Right lobe of liver (tissue), 6 donors: ENCODE measurements at regions not wholly inside any gene's neighbourhood (a gene's known extent, or its start where the extent isn't known, plus 50 kb on each side); places are given as distances from the start of the nearest gene placed in this dataset.

Experiments used
- ATAC-seq, 4 donors: fragments of 200-7000 bp; cut with Tn5 transposase; one replicate each; pipeline ENCODE4 v1.9.1; 2020; ENCODE audit warnings: mild to moderate bottlenecking in 4 of 4, moderate library complexity in 4 of 4
- DNase-seq, 3 donors: peaks; one replicate each; pipeline ENCODE4 v3.0.0-alpha.2; 2020
- H3K27ac ChIP-seq, 3 donors: fragments of 200-600 bp; one replicate each; pipeline ENCODE4 v1.8.0; 2022
- H3K27me3 ChIP-seq, 2 donors: fragments of 200-600 bp; one replicate each; pipeline ENCODE4 v1.8.0; 2022
- H3K36me3 ChIP-seq, 4 donors: fragments of 200-600 bp; sonication (generic) in 1 of 4; one replicate each; pipeline versions ENCODE4 v1.5.1 to v1.8.0; 2017 to 2022; ENCODE audit warnings: control low read depth in 1 of 4
- H3K4me1 ChIP-seq, 4 donors: fragments of 200-600 bp; sonication (generic) in 1 of 4; one replicate each; pipeline versions ENCODE4 v1.5.1 to v1.8.0; 2017 to 2022; ENCODE audit warnings: control low read depth in 1 of 4
- H3K4me3 ChIP-seq, 3 donors: fragments of 200-600 bp; one replicate each; pipeline ENCODE4 v1.8.0; 2022
- H3K9me3 ChIP-seq, 4 donors: fragments of 200-600 bp; sonication (generic) in 1 of 4; one replicate each; pipeline versions ENCODE4 v1.5.1 to v1.8.0; 2017 to 2022; ENCODE audit warnings: control low read depth in 1 of 4
- POLR2A ChIP-seq: fragments of 450-650 bp; IDR thresholded peaks from one replicate; pipeline ENCODE4 v1.6.1; 2017; ENCODE audit warnings: antibody characterized with exemption, mild to moderate bottlenecking
- WGBS: methylation state at CpG from one replicate; pipeline ENCODE4 v1.1.6; 2018; ENCODE audit warnings: low coverage, low lambda C conversion rate; ENCODE audit not compliant: insufficient coverage; ENCODE audit errors: missing lambda C conversion rate; 5-methylcytosine and 5-hydroxymethylcytosine counted together
- intact Hi-C, 2 donors: fragments of 100-400 bp; cut with DNase I; formaldehyde crosslinking; loops; one replicate each; pipeline versions ENCODE4 v1.11.2 to v1.14.1; 2022
- TF ChIP-seq, protein P1 (sequence below), 4 donors: fragments of 200-600 bp in 3 of 4; fragments of 450-650 bp in 1 of 4; IDR thresholded peaks; one replicate each; pipeline versions ENCODE4 v1.5.1 to v1.8.0; 2016 to 2022; ENCODE audit warnings: antibody characterized with exemption in 4 of 4, mild to moderate bottlenecking in 2 of 4
- donor health status: DM: no; HTN: yes; CAD: no.
- donor health status: DM: no; HTN: no; CAD: no.
- donor health status: DM: no; HTN: no; CAD: no.
- donor health status: DM: no; HTN: yes; CAD: no.
- donor health status: DM: no; HTN: yes; CAD: no.

DNA sequence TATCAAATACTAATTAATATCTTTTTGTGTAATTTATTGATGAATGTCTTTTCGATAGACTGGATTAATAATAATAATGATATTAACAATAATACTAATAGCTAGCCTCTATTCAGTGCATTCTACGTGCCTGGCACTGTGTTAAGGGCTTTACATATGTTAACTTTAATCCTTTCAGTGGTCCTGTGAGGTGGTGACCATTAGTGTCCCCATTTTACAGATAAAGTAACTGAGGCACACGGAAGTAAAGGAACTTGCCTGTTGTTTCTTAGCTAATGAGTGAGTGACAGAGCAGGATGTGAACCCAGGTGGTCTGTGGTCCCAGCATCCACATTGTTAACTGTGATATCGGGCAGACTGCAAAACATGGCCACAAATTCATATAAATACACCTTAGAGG lies 335.7 kb upstream of the PROX1 start:
- intact Hi-C loops = no loop called here
- WGBS = 83% methylated on average over 4 of the region's 4 CpGs

DNA sequence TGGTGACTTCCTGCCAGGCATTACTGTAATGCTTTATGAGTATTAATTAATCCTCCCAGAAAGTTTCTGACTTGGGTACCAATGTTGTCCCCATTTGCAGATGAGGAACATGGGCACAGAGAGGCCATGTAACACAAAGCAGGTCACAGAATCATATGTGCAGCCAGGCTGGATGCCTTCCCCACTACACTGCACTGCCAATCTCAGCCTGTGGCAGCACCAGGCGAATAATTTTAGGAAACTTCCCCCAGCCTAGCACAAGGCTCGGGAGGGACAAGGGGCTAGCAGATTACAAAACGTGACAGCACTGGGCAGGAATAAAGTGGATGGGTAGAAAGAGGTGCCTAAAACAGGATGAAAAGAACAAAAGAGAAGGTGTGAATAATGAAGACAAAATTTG lies 331.7 kb upstream of the PROX1 start:
- intact Hi-C loops = no loop called here
- no peak for DNase-seq
- TF ChIP-seq POLR2A = no peak
- TF ChIP-seq, protein P1, sequence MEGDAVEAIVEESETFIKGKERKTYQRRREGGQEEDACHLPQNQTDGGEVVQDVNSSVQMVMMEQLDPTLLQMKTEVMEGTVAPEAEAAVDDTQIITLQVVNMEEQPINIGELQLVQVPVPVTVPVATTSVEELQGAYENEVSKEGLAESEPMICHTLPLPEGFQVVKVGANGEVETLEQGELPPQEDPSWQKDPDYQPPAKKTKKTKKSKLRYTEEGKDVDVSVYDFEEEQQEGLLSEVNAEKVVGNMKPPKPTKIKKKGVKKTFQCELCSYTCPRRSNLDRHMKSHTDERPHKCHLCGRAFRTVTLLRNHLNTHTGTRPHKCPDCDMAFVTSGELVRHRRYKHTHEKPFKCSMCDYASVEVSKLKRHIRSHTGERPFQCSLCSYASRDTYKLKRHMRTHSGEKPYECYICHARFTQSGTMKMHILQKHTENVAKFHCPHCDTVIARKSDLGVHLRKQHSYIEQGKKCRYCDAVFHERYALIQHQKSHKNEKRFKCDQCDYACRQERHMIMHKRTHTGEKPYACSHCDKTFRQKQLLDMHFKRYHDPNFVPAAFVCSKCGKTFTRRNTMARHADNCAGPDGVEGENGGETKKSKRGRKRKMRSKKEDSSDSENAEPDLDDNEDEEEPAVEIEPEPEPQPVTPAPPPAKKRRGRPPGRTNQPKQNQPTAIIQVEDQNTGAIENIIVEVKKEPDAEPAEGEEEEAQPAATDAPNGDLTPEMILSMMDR (IDR thresholded peaks at IDR 0.05) = no peak
- Histone ChIP-seq H3K27ac (no peak overlapping the region), H3K27me3 (no peaks in the 10 kb centered on the region), H3K9me3 (no peaks in the 10 kb centered on the region), H3K36me3 (no peaks in the 10 kb centered on the region), H3K4me3 (no peak overlapping the region), H3K4me1 (no peaks in the 10 kb centered on the region)
- WGBS = 74% methylated on average over 3 of the region's 3 CpGs
- no peak for ATAC-seq

More for the DNA sequence above, 335.7 kb upstream of the PROX1 start:
- no peaks in the 10 kb centered on the region for H3K4me1 ChIP-seq
- DNase-seq (no peak), ATAC-seq (no peak)
- H3K36me3 ChIP-seq = no peaks in the 10 kb centered on the region
- no peaks in the 10 kb centered on the region for H3K9me3 ChIP-seq
- H3K27ac ChIP-seq = no peak overlapping the region
- TF ChIP-seq POLR2A = no peak
- TF ChIP-seq, protein P1 (IDR thresholded peaks at IDR 0.05) = no peak
- no peaks in the 10 kb centered on the region for H3K27me3 ChIP-seq
- H3K4me3 ChIP-seq = no peak overlapping the region

DNA sequence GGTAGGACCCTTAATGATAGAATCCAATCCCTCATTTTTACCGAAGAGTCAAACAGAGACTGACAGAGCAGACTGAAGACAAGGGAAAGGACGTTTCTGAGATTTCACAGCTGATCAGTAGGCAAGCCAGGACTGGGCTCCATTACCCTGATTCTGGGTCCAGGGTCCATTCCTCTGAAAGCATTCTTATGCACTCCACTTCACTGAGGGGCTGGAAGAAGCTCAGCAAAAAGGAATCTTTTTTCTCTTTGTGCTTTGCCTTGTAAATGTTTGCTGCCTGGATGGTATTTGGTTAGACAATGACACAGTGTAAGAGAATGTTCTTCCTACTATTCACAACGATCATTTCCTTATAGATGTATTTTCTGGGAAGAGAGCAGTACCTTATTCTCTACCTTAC lies 331.3 kb upstream of the PROX1 start:
- Histone ChIP-seq H3K4me1 (no peaks in the 10 kb centered on the region), H3K36me3 (no peaks in the 10 kb centered on the region), H3K9me3 (no peaks in the 10 kb centered on the region), H3K27me3 (no peaks in the 10 kb centered on the region), H3K27ac (no peak overlapping the region), H3K4me3 (no peak overlapping the region)
- no peak for ATAC-seq
- no peak for DNase-seq
- intact Hi-C loops = no loop called here
- no peak for TF ChIP-seq POLR2A
- TF ChIP-seq, protein P1 (IDR thresholded peaks at IDR 0.05) = no peak
- WGBS = 54% methylated on average over 3 of the region's 3 CpGs

DNA sequence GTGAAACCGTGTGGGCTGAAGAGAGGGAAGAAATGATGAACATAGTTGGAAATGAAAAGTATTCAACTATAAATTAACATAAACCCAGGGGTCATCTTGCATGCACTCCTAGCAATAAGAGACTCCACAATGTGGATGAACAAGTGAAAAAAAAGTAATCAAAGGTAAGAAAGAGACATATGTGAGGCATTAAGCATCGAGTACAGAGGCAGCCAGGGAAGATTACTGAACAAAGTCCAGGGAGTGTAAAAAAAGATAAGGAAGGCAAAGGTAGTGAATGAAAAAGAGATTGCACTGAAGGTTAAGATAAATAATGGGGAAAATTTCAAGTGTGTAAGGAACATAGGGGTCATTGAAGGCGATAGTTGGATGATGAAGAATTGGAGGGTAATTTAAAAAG lies 330.8 kb upstream of the PROX1 start:
- Histone ChIP-seq H3K27ac (no peak overlapping the region), H3K36me3 (no peaks in the 10 kb centered on the region), H3K4me1 (no peaks in the 10 kb centered on the region), H3K4me3 (no peak overlapping the region), H3K27me3 (no peaks in the 10 kb centered on the region), H3K9me3 (no peaks in the 10 kb centered on the region)
- ATAC-seq = no peak
- TF ChIP-seq, protein P1 (IDR thresholded peaks at IDR 0.05) = no peak
- TF ChIP-seq POLR2A = no peak
- intact Hi-C loops = no loop called here
- DNase-seq = no peak
- WGBS = 60% methylated on average over 3 of the region's 3 CpGs

DNA sequence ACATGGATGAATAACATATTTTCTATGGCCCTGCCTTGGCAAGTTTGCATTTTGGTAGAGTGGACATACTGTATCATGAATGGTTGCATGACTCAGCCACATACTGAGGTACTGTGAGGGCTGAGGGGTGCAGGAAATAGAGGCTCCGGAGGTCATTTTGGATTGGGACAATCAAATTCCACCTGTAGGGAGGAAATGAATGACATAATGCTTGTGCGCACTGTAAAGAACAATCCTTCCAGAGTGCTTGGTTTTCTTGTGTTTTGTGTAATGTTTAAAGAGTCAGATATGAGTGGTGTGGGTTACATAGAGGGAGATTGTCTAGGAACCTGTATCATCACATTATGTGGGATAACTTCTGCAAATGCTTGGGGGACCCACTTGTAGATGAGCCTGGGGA lies 329.9 kb upstream of the PROX1 start:
- TF ChIP-seq, protein P1 (IDR thresholded peaks at IDR 0.05) = no peak
- no peak for TF ChIP-seq POLR2A
- H3K36me3 ChIP-seq = no peaks in the 10 kb centered on the region
- 80% methylated on average over 1 of the region's 2 CpGs for WGBS
- intact Hi-C loops = no loop called here
- H3K4me3 ChIP-seq = no peak overlapping the region
- H3K27ac ChIP-seq = no peak overlapping the region
- no peaks in the 10 kb centered on the region for H3K27me3 ChIP-seq
- ATAC-seq (no peak), DNase-seq (no peak)
- no peaks in the 10 kb centered on the region for H3K9me3 ChIP-seq
- no peaks in the 10 kb centered on the region for H3K4me1 ChIP-seq
